ENCODE measurements at regions not wholly inside any gene's neighbourhood (a gene's known extent, or its start where the extent isn't known, plus 50 kb on each side); places are given as distances from the start of the nearest gene placed in this dataset.

DNA sequence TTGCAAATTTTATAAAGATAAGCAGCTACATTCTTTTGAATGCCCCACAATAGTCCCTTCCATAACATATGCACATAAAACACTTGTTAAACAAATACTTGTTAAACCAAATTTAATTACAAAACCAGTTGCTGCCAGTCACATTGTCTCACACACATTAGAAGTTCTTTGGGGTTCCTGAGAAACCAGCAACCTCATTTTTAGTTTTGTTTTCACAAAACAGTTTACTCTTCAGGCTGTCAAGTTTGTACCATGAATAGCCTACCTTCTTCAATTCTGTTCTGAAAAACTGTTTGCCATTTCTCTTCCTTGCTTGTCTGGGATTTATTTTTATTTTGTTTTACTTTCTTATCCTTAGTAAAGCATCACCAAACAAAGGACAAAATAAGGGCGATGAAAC lies 176.5 kb upstream of the PHF14 start:
- TF ChIP-seq, protein P1, sequence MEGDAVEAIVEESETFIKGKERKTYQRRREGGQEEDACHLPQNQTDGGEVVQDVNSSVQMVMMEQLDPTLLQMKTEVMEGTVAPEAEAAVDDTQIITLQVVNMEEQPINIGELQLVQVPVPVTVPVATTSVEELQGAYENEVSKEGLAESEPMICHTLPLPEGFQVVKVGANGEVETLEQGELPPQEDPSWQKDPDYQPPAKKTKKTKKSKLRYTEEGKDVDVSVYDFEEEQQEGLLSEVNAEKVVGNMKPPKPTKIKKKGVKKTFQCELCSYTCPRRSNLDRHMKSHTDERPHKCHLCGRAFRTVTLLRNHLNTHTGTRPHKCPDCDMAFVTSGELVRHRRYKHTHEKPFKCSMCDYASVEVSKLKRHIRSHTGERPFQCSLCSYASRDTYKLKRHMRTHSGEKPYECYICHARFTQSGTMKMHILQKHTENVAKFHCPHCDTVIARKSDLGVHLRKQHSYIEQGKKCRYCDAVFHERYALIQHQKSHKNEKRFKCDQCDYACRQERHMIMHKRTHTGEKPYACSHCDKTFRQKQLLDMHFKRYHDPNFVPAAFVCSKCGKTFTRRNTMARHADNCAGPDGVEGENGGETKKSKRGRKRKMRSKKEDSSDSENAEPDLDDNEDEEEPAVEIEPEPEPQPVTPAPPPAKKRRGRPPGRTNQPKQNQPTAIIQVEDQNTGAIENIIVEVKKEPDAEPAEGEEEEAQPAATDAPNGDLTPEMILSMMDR (IDR thresholded peaks at IDR 0.05): no peak
- TF ChIP-seq POLR2A (IDR thresholded peaks at IDR 0.05): no peak
